ENCODE measurements at regions not wholly inside any gene's neighbourhood (a gene's known extent, or its start where the extent isn't known, plus 50 kb on each side); places are given as distances from the start of the nearest gene placed in this dataset.
"Not testable (repeated sequence)": the region's sequence is repeated elsewhere in the genome, so short reads cannot be mapped to it uniquely, and the experiment has no call there.

DNA sequence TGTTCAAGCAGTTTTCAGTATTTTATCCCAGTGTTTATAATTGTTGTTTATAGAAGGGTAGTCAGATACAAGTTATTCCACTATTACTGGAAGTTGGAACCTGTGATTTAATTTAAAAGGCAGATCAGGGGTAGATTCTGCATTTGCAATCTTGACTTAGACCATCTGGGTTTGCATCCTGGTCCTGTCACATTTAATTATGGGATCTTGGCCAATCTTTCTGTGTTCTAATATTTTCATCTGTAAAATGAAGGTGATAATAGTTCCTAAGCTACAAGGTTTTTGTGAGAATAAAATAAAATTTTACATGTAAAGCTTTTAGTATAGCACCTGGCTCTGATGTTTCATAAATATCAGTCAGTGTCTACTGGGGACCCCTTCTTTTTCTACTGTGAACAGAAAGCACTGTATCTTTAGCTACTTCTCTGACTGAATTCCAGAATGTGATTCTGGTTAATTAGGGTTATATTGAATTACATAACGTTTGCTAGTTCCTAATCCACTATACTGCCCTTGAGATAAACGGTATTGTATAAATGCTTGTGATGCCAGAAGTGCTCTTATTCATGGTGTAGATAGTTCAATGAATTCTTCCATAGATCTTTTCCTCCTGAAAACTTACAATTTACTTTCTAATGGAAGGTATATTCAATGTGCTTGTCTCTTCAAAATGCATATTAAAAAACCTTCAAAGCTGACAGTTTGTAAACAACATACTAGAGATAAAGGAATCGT, 131.0 kb downstream of the KCNK1 start:
- no peaks in the 10 kb centered on the region for H3K27me3 ChIP-seq (ENCODE audit: insufficient read depth, poor library complexity, severe bottlenecking)

DNA sequence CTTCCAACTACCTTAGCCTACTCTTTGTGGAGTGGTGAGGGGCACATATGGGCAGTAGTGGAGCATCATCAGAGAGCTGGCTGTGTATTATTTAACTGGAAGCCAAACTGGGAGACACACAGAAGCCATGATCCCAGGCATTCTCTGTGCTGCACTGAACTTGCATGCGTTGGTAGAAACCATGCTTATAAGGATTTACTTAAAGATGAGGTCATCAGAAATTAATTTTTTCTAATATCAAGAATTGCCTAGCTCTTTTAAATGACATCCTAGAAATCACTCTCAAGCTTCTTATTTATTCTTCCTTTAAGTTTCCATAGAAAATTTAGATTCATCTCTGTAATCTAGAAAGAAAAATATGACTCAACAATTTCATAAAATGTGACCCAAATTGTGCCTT, 136.2 kb downstream of the KCNK1 start:
- Histone ChIP-seq H3K27ac (replicated peaks) (no peak overlapping the region), H3K4me3 (replicated peaks; ENCODE audit: insufficient read depth, low read length) (no peak overlapping the region), H3K27me3 (ENCODE audit: insufficient read depth, poor library complexity, severe bottlenecking) (no peaks in the 10 kb centered on the region)
- TF ChIP-seq, protein P1, sequence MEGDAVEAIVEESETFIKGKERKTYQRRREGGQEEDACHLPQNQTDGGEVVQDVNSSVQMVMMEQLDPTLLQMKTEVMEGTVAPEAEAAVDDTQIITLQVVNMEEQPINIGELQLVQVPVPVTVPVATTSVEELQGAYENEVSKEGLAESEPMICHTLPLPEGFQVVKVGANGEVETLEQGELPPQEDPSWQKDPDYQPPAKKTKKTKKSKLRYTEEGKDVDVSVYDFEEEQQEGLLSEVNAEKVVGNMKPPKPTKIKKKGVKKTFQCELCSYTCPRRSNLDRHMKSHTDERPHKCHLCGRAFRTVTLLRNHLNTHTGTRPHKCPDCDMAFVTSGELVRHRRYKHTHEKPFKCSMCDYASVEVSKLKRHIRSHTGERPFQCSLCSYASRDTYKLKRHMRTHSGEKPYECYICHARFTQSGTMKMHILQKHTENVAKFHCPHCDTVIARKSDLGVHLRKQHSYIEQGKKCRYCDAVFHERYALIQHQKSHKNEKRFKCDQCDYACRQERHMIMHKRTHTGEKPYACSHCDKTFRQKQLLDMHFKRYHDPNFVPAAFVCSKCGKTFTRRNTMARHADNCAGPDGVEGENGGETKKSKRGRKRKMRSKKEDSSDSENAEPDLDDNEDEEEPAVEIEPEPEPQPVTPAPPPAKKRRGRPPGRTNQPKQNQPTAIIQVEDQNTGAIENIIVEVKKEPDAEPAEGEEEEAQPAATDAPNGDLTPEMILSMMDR (IDR thresholded peaks at IDR 0.05; ENCODE audit: insufficient read depth, low read length) = no peak
- TF ChIP-seq, protein P2, sequence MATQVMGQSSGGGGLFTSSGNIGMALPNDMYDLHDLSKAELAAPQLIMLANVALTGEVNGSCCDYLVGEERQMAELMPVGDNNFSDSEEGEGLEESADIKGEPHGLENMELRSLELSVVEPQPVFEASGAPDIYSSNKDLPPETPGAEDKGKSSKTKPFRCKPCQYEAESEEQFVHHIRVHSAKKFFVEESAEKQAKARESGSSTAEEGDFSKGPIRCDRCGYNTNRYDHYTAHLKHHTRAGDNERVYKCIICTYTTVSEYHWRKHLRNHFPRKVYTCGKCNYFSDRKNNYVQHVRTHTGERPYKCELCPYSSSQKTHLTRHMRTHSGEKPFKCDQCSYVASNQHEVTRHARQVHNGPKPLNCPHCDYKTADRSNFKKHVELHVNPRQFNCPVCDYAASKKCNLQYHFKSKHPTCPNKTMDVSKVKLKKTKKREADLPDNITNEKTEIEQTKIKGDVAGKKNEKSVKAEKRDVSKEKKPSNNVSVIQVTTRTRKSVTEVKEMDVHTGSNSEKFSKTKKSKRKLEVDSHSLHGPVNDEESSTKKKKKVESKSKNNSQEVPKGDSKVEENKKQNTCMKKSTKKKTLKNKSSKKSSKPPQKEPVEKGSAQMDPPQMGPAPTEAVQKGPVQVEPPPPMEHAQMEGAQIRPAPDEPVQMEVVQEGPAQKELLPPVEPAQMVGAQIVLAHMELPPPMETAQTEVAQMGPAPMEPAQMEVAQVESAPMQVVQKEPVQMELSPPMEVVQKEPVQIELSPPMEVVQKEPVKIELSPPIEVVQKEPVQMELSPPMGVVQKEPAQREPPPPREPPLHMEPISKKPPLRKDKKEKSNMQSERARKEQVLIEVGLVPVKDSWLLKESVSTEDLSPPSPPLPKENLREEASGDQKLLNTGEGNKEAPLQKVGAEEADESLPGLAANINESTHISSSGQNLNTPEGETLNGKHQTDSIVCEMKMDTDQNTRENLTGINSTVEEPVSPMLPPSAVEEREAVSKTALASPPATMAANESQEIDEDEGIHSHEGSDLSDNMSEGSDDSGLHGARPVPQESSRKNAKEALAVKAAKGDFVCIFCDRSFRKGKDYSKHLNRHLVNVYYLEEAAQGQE (IDR thresholded peaks at IDR 0.05; ENCODE audit: insufficient replicate concordance, low read depth) = no peak
- no peak for DNase-seq (ENCODE audit: low read depth in 1 of 2, low spot score in 1 of 2)

More for the DNA sequence above, 131.0 kb downstream of the KCNK1 start:
- no peak overlapping the region for H3K4me3 ChIP-seq (replicated peaks; ENCODE audit: insufficient read depth, low read length)
- TF ChIP-seq POLR2AphosphoS5 (IDR thresholded peaks at IDR 0.05; ENCODE audit: low read depth) (no peak), SPI1 (IDR thresholded peaks at IDR 0.05; ENCODE audit: borderline replicate concordance, low read depth) (no peak), GABPA (IDR thresholded peaks at IDR 0.05; ENCODE audit: low read depth) (no peak)
- TF ChIP-seq, protein P2 (IDR thresholded peaks at IDR 0.05; ENCODE audit: insufficient replicate concordance, low read depth) = no peak
- TF ChIP-seq, protein P1 (IDR thresholded peaks at IDR 0.05; ENCODE audit: insufficient read depth, low read length) = no peak
- no peak overlapping the region for H3K27ac ChIP-seq (replicated peaks)
- DNase-seq (ENCODE audit: low read depth in 1 of 2, low spot score in 1 of 2) = no peak

DNA sequence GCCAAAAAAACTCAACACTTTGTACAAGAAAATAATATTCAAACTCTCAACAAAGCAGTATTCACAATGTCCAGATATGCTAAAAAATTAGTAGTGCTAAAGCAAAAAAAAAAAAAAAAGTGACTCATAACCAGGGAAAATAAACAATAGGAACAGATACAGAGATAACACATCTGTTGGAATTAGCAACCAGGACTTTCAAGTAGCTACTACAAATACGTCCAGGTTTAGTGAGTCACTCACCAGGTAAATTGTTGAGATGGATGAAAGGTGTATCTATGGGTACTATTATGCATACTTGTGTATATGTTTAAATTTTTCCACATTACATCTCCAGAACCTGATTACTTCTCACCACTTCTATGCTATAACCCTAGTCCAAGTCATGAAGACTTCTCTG, 144.8 kb upstream of the SLC35F3 start:
- no peak for DNase-seq (ENCODE audit: low read depth in 1 of 2, low spot score in 1 of 2)
- Histone ChIP-seq H3K4me3 (replicated peaks; ENCODE audit: insufficient read depth, low read length) (no peak overlapping the region), H3K27ac (replicated peaks) (no peak overlapping the region), H3K27me3 (ENCODE audit: insufficient read depth, poor library complexity, severe bottlenecking) (peaks cover 2% of the 10 kb centered on the region)
- TF ChIP-seq POLR2AphosphoS5 (IDR thresholded peaks at IDR 0.05; ENCODE audit: low read depth) (no peak), GABPA (IDR thresholded peaks at IDR 0.05; ENCODE audit: low read depth) (no peak), SPI1 (IDR thresholded peaks at IDR 0.05; ENCODE audit: borderline replicate concordance, low read depth) (no peak)
- TF ChIP-seq, protein P1 (IDR thresholded peaks at IDR 0.05; ENCODE audit: insufficient read depth, low read length) = no peak
- TF ChIP-seq, protein P2 (IDR thresholded peaks at IDR 0.05; ENCODE audit: insufficient replicate concordance, low read depth) = no peak

DNA sequence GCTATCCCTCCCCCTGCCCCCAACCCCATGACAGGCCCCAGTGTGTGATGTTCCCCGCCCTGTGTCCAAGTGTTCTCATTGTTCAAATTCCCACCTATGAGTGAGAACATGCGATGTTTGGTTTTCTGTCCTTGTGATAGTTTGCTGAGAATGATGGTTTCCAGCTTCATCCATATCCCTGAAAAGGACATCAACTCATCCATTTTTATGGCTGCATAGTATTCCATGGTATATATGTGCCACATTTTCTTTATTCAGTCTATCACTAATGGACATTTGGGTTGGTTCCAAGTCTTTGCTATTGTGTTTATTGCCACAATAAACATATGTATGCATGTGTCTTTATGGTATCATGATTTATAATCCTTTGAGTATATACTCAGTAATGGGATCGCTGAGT, 140.2 kb upstream of the SLC35F3 start:
- DNase-seq (ENCODE audit: low read depth in 1 of 2, low spot score in 1 of 2); H3K27ac ChIP-seq (replicated peaks); H3K27me3 ChIP-seq (ENCODE audit: insufficient read depth, poor library complexity, severe bottlenecking); H3K4me3 ChIP-seq (replicated peaks; ENCODE audit: insufficient read depth, low read length): not testable (repeated sequence)
